HFF-Myc (cell line): ENCODE measurements at regions not wholly inside any gene's neighbourhood (a gene's known extent, or its start where the extent isn't known, plus 50 kb on each side); places are given as distances from the start of the nearest gene placed in this dataset.

Experiments used
- DNase-seq: peaks from one replicate; pipeline ENCODE4 v3.0.0-alpha.2; 2011; ENCODE audit warnings: low read depth; ENCODE audit errors: extremely low read depth
- H3K4me3 ChIP-seq: replicated peaks from 2 replicates; pipeline ENCODE4 v1.5.1; 2011; ENCODE audit warnings: low read depth, mild to moderate bottlenecking, control low read depth, low read length
- CTCF ChIP-seq: IDR thresholded peaks from 2 replicates; pipeline ENCODE4 v1.5.1; 2012; ENCODE audit warnings: mild to moderate bottlenecking, low read depth, low read length, control low read depth; ENCODE audit errors: missing control alignments

- no peak for DNase-seq
- TF ChIP-seq CTCF = no peak
- no peak overlapping the region for H3K4me3 ChIP-seq
Observed at GRCh38 chr10:110443239-110444003, 54.3 kb upstream of the DUSP5 start.

- no peak for TF ChIP-seq CTCF
- DNase-seq = no peak
Observed at GRCh38 chr10:110444004-110444337, 53.7 kb upstream of the DUSP5 start.

GRCh38 chr10:110445871-110446270 is 51.8 kb upstream of the DUSP5 start:
- no peak overlapping the region for H3K4me3 ChIP-seq
- TF ChIP-seq CTCF = no peak
- DNase-seq = no peak

More at GRCh38 chr10:110444004-110444337, 53.7 kb upstream of the DUSP5 start:
- H3K4me3 ChIP-seq = no peak overlapping the region

GRCh38 chr10:110446277-110446676 is 51.4 kb upstream of the DUSP5 start:
- no peak overlapping the region for H3K4me3 ChIP-seq
- no peak for DNase-seq
- TF ChIP-seq CTCF = no peak

GRCh38 chr10:110446954-110447608 is 50.6 kb upstream of the DUSP5 start:
- H3K4me3 ChIP-seq = no peak overlapping the region
- DNase-seq = peak; percentile 72
- TF ChIP-seq CTCF = peak; percentile 24

- no peak for DNase-seq
- no peak overlapping the region for H3K4me3 ChIP-seq
- no peak for TF ChIP-seq CTCF
Observed at GRCh38 chr10:110447886-110448285, 49.8 kb upstream of the DUSP5 start.
